HG03439 (cell line): ENCODE measurements at regions not wholly inside any gene's neighbourhood (a gene's known extent, or its start where the extent isn't known, plus 50 kb on each side); places are given as distances from the start of the nearest gene placed in this dataset.

Source experiments
- ATAC-seq: cut with Tn5 transposase; IDR thresholded peaks from one replicate; pipeline ENCODE4 v1.9.1; 2021; ENCODE audit warnings: mild to moderate bottlenecking, moderate library complexity; ENCODE audit not compliant: unreplicated experiment

GRCh38 chr13:53200498-53201453 is 172.2 kb downstream of the OLFM4 start:
- no peak for ATAC-seq

DNA sequence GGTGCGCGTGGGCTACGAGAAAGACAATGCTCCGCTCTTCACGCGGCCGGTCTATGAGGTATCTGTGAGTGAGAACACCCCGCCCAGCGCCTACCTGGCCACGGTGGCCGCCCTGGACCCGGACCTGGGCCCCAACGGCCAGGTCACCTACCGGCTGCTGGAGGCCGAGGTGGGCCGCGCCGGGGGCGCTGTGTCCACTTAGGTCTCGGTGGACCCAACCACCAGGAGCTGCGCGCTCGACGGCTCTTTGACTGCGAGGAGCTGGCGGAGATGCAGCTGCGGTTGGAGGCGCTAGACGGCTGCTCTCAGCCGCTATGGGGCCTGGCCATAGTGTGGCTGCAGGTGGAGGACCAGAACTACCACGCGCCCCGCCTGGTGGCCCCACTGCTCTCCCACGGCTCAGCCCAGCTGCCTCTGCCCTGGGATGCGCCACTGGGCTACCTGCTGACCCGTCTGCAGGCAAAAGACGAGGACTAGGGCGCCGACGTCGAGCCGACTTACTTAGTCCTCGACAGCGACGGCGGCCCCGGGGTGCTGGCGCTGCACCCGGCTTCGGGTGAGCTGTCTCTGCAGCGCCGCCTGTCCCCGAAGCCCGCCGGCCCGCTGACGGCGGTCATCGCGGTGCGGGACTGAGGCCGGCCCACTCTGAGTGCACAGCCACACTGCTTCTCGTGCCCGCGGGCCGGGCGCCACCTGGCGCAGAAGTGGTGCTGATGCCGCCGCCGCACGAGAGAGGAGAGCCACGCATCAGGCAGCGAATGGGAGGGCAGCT is 173.0 kb downstream of the OLFM4 start:
- ATAC-seq = no peak

- no peak for ATAC-seq
Observed at GRCh38 chr13:53204598-53204997, 176.0 kb downstream of the OLFM4 start.

DNA sequence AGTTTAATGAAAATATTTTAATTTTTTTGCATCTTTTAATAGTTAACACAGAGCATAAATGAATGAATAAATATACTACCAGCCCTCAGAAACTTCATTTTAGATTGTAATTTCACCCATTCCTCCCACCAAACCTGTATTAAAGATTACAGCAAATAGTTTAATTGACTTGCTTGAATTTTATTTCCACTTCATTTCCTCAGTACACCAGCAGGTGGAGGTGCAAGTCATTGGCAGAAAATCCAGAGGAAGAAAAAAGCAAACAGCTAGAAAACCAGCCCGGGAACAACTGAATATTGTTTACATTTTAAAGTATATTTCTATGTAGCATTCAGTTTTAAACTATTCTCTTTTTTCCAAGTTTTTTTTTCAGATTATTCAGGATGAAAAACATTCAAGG is 177.8 kb downstream of the OLFM4 start:
- ATAC-seq = no peak

DNA sequence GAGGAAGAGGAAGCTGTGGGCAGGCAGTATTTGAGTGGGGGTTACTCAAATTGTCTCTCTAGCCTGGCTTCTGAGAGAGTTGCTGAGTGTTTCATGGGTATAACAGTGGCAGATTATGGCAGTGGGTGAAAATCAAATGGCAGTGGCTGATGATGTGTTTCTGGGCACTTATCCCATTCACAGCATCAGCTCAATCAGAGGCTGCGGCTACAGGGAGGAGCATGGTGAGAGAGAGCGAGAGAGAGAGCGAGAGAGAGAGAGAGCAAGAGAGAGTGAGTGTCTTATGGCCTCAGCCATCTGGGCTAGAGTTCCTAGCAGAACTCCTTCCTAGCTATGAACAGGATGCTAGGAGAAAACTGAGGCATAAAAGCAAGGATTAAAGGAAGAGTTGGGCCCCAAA is 178.9 kb downstream of the OLFM4 start:
- no peak for ATAC-seq

DNA sequence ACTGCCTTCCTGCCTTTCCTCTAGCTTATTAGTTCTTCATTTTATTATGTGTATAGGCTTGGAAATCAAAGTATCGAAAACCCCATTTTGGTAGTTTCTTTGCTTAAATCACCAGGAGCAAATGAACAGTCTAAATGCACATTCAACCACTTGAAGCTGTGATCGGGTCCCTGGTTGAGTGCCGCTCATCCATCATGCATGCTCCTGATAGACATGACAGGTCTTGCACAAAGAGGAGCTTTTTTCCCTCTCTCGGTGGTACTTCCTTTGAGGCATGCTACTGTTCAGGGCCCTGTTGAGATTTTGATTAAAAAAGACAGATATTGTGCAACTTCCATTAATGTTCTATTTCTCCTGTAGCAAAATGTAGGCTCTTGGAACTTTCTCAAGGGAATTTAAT is 185.8 kb downstream of the OLFM4 start:
- ATAC-seq = no peak

GRCh38 chr13:53215563-53215962 is 186.9 kb downstream of the OLFM4 start:
- ATAC-seq = no peak

GRCh38 chr13:53216773-53217172 is 188.2 kb downstream of the OLFM4 start:
- no peak for ATAC-seq

GRCh38 chr13:53217194-53217593 is 188.6 kb downstream of the OLFM4 start:
- no peak for ATAC-seq

DNA sequence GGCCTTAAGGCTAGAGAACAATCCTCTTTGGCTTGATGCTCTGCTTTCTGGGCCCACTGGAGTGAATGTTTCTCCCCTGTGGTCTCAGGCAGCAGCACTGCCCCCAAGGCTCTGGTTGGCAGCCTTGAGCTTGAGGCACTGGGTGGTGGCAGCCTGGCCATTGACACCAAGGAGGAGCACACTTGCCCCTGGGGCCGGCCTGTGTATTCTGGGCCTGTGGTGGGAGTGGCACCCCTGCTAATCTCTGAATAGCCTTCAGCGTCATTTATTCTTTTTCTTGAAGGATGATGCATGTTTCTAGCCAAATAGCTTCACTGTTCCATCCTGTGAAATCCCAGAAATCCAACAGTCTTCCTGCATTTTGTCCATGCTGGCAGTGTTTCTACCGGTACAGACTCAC is 191.4 kb downstream of the OLFM4 start:
- no peak for ATAC-seq

DNA sequence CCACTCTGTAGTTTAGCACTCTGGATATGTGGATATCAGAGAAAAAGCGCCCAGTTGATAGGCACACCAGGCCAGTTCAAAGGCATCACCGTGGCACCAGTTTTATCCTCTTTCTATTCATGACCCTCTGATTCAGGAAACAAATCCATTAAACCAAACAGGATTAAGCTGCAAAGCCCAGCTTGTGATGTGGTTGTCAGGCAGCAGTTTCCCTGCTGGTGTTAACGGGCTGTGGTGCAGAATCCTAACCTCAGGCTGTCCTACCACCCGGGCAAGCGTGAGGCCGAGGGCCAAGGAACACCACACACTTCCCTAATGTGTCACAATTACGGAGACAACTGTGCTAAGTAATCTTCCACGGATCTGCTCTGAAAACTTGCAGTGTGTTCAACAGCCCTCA is 209.1 kb downstream of the OLFM4 start:
- no peak for ATAC-seq

DNA sequence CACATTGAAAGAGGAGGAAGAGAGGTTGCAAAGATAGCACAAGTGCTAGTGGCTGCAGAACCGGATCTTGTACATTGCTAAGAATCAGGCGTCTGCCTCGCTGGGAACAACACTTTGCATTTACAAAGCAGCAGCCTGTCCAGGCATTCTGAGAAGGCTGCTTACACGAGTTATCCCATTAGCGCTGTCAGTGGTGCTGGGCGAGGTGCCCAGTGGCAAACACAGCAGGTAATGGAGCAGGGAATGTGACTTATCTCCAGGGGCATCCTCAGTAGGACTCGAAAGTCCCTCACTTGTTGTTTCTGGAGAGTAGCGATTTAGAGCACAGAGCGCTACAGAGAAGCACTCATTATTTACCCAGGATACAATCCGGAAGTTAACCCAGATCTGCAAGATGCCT is 209.6 kb downstream of the OLFM4 start:
- ATAC-seq = no peak

- ATAC-seq = no peak
Observed at GRCh38 chr13:53240401-53241025, 211.9 kb downstream of the OLFM4 start.

GRCh38 chr13:53241891-53242348 is 213.3 kb downstream of the OLFM4 start:
- ATAC-seq = no peak

- ATAC-seq = no peak
Observed at GRCh38 chr13:53249236-53249635, 220.6 kb downstream of the OLFM4 start.

DNA sequence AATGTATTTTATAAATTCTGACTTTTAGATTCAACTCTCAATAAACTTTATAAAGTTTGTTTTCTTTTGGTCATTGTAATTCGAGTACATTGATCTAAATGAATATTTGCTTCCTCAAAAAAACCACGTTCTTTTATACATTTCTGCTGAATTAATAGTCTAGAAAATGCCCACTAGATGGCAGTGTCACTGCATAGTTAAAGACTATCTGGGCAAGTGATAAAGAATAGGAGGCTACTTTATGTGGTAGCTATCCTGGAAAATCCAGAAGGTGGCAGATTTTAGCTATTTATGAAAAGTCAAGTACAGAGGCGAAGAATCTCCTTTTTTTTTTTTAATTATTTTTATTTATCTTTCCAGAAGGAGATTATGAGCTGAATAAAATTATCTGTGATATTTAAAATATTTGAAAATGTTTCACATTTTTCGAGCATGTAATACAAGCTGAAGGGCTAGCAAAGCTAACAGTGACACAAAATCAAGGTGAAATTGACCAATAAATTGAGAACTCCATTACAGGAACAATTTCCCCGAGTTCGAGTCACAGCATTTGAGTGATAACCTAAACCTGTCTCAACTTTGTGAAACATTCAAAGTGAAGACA is 221.8 kb downstream of the OLFM4 start:
- ATAC-seq = peak; percentile 92

DNA sequence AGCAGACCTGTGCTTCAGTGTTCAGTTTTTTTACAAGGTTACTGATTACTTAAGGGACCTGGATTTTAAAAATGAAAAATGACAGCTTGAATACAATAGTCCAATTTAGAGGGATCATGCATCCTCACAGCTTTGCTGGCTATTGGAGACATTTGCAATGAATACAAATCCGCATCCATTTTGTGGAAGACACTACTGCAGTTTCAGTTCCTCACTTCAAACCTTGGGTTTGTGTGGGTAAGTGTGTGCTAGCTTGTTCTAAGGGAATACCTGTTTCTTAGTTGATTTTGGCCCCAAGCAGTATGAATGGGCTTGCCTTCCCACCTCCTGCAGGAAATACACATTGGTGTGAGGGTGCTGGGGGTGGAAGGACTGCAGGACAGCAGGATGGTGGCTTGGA is 222.4 kb downstream of the OLFM4 start:
- no peak for ATAC-seq

DNA sequence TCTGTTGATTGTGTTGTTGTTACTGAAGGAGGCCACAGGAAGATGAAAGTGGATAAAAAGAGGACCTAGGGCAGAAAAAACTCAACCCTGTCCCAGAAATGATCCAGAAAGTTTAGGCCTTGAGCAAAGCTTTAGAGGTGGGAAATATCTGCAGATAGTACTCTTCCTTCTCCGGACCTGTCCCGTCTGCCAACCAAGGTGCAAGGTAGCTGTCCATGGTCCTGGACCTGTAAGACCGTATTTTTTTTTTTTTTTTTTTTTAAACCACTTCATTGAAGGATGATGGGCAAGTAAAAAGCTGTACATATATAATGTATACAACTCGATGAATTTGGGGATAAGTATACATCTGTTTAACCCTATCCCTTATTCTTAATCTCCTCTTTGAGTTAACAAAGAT is 225.9 kb downstream of the OLFM4 start:
- ATAC-seq = no peak

- ATAC-seq = no peak
Observed at GRCh38 chr13:53255795-53256194, 227.2 kb downstream of the OLFM4 start.

- no peak for ATAC-seq
Observed at GRCh38 chr13:53260594-53260993, 232.0 kb downstream of the OLFM4 start.

DNA sequence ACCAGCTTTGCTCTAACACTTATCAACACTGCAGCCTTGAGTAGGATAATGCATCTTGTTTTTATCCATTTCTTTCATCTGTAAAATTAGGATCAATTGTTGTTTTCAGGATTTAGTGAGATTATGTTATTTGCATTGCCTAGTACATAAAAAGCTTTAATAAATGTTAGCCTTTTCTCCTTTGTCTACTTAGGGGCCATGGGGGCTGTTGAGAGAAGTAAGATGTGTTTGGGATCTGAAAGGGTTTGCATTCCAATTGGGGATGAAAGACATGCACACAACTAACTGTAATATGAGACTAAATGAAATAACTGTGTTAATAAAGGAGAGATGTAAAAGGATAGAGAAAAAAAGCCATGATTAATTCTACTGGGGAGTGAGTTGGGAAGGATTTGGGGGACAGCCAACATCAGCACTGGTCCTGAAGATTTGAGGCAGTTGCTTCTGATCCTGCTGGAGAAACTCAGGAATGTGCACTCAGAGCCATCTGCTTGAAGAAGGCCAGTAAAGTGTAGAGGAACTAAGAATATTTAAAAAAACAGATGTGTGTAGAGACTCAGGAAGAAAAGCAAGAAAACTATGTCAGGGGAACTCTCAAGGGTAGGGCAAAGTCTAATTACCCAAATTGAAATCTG is 236.3 kb downstream of the OLFM4 start:
- ATAC-seq = no peak
